Ramos (cell line): ENCODE measurements at regions not wholly inside any gene's neighbourhood (a gene's known extent, or its start where the extent isn't known, plus 50 kb on each side); places are given as distances from the start of the nearest gene placed in this dataset.

Source experiments
- in situ Hi-C: fragments of 300-500 bp; cut with MboI; formaldehyde crosslinking; loops from one replicate; pipeline ENCODE4 v1.14.3; 2022; ENCODE audit warnings: low sequenced_read_pairs; ENCODE audit not compliant: unreplicated experiment

DNA sequence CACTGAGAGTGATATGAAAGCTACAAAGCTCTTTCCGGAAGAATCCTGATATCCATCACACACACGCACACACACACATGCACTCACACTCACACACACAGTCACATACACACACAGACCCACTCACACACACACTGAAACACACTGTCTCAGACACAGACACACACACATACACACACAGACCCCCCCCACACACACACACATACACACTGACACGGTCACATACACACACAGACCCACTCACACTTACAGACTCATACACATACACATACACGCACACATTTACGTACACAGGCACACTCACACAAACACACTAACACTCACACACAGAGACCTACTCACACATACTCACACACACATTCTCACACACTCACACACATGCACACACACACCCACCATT, 58.6 kb downstream of the LIG4 start:
- in situ Hi-C loops: loop anchor here (10.0 kb wide), 1 partner anchor 942 kb away; no protein-coding TSS in a partner anchor

DNA sequence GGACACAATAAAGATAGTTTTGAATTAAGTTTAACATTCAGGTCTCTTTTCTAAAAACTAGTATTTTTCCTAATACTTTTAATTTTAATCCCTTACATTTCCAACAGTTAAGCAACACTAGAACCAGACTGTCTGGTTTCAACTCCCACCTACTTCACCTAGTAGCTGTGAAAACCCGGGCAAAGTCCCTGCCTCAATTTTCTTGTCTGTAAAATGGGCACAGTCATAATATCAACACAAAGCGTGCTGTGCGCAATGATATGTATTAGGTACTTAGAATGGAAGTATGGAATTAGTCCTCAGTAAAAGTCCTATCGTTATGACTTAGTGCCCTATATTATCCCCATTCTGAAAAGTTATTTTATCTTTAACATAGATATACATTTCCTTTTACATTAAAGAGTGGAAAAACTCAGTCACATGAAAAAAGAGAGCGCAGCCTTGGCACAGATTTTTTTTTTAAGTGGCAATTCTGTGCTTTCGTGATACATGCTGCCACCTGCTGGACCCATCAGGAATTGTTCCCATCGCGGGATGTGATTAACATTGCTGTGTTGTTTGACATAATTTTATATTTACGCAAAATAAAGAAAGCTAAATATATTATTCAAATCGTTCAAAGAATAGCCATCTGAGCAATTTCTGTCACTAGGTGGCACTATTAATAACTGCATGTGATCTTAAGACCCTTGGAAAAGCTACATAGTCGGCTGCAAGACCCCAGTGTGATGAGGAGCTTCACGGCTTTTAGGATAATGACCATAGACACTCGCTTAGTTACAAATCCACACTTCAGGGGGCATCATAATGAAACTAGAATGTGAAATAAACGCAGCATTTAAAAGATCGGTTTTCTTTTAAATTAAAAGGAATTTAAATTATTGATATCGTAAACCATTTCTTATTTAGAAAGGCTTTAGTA, 59.9 kb downstream of the LIG4 start:
- in situ Hi-C loops: loop anchor here (10.0 kb wide), 1 partner anchor 941 kb away; no protein-coding TSS in a partner anchor

DNA sequence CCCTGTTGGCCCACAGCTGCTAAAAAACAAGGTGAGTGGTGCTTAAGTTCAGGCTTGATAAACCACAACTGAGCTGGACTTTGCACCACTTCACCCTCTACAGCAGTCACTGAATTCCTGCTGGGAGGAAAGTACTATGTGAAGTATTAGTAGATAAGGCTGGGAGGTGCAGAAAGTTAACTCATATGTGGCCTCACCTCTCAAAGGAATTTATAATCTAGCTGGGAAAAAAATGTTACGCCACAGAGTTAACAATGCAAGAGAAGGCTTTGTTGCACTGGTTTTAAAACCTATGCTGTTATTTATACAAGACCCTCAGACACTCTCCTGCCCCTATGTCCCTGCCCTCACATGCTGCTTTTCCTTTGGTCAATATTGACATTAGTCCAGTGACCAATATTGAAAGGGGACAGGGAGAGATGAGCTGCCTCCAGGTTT, 60.9 kb downstream of the LIG4 start:
- in situ Hi-C loops: loop anchor here (10.0 kb wide), 1 partner anchor 940 kb away; no protein-coding TSS in a partner anchor

DNA sequence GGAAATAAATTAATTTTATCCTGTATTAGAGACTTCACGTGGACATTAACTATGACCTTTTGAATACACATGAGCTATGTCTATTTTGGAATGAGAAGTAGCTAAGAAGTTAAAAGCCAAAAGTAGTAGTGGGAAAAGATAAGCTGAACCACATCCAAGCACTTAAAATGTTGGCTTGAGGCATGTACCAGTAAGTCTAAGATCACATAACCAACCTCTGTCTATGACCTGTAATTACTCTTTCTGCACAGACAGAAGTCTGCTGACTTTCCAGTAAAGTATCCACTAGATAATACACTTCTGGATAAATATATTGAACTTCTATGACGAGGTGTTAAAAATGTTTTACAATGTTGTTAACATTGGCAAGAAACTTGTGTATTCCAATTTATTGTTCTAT, 68.7 kb downstream of the LIG4 start:
- in situ Hi-C loops: no loop called here

DNA sequence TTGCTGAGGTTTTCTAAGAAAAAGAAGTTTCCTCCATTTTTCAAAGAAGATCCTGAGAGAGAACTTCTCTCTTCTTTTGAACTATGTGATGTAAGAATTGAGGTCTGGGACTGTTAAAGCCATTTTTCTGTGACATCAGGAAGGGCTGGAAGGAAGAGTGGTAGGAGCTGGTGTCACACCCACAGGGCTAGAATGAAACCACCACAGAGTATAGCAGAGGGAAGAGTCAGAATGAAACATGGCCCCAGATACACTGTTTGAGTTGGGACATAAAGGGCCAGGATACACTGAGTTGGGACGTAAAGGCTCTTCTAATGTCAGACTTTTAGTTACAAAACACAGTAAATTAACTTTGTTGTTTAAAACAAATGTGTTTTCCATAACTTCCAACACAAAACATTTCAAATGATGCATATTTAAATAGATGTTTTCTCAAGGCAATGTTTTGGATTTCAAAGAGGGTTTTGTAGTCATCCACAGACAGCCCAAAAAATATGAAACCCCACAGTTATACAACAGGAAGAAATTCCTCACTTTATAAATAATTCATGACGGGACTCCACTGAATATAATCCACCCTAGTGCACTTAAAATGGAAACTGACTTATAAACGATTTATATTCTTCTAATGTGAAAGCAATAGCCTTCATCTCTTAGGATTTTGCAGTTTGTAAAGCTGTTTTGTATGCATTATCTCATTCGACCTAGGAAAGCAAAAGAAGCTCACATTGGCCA, 72.5 kb downstream of the LIG4 start:
- in situ Hi-C loops: no loop called here

DNA sequence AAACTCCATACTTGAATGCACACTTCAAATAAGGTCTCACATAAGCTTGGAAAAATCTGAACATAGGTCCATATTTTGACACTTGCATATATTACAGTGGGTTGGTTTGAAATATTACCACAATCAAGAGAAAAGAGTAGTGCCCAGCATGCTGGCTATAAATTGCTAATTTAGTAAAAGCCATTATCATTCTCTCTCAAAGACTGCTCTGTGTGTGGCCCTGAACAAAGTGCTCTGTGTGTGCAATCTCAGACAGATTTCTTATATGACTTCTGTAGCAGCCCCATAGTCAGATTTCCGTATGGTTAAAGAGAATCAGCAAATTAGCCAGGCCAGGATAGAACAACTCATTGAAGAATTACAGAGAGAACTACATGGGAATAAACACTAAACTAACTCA, 78.2 kb downstream of the LIG4 start:
- in situ Hi-C loops: no loop called here

DNA sequence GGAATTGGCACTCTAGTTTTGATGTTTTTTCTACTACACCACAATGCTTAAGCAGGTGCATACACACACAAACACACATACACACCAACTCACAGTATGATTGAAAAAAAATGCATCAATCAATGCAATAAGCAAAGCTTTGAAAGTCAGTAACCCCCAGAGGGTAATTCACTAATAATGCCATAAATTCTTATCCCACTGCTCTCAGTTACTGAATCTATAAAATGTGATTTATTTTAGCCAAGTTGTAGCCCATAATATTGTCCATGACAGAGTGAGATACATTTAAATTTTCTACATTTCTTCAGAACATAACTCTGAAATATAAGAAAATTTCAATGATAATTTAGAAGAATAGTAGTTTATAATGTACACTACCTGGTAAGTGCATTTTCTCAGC, 87.9 kb downstream of the LIG4 start:
- in situ Hi-C loops: no loop called here

DNA sequence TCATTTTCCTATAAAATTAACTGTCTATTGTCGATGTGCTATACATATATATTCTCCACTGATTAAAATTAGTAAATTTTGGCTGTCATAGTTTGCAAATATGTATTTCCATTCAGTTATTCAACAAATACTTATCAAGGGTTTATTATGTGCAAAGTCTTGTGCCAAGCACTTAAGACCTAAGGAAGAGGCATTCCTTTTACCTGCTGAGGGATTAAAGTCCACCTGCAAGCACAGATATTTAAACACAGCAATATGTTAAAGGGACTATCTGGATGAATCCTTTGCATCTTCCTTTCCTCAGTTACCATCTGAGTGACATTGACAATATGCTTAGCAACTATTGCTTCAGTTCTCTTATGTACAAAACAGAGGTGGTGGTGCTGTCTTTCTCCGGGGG, 89.3 kb downstream of the LIG4 start:
- in situ Hi-C loops: no loop called here

DNA sequence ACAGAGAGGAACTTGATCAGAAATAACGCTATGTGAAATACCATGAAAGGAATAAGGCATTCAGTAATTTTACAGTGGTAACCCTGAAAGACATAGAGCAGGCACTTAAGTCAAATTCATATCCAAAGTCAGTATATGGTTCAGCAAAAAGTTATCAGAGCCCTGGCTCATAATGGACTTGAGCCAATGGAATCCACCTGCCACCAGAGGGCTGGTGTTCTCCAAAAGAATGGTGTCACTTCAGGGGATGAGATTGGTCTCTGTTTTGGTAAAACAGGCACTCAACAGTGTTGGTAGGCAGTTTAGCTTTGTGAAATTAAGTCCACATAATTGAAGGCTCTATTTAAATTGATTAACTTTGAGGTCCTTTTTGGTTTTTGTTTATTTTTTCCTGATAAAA, 93.9 kb downstream of the LIG4 start:
- in situ Hi-C loops: no loop called here

DNA sequence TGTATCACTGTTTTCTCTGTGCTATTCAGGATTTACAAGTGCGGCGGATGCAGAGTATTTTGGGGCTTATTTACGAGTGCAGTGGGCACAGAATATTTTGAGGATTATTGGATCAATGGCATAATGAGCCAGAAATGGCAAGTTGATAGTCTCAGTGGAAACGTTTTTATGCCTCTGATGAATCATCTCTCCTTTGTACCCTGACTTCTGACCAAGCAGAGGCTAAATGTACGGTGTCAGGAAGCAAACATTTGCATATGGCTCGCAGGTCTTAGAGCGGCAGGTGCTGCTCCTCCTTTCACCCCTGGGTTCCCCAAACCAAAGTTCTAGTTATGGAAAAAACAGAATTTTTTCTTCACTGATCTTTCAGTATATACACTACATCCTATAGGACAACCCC, 94.5 kb downstream of the LIG4 start:
- in situ Hi-C loops: no loop called here

DNA sequence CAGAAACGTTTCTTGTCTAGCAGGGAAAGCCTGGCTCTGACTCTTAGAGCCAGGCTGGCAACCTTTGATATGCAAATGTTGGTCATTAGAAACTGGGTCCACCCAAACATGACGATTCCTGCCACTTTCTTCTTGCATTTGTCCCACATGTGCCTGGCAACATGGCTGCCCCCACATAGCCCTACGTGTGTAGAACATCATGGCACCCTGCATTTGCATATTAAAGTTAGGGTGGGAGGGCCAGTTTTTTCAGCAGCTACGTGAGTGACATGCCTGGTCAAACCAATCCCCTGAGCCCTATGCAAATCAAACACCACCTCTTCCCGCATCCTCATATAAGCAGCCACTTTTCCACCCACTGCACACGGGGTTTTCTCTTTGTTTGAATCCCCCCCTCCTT, 95.0 kb downstream of the LIG4 start:
- in situ Hi-C loops: no loop called here

DNA sequence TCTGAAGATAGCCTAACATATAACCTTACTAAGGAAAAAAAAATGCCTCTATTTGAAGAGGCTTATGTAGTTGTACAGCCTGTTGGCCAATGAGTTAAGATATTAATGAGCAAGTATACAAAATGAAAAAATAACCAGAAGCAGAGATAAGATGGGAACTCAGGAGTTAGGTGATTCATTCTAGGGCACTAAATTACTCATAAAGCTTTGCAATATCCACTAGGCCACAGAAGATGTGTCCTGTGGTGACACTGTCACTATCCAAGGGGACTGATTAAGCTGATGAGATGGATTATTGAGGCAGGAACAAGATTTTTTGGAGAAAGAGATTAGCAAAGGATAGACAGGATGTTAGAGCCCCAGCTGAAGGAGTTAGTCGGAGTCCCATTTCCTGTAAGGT, 99.6 kb downstream of the LIG4 start:
- in situ Hi-C loops: no loop called here

DNA sequence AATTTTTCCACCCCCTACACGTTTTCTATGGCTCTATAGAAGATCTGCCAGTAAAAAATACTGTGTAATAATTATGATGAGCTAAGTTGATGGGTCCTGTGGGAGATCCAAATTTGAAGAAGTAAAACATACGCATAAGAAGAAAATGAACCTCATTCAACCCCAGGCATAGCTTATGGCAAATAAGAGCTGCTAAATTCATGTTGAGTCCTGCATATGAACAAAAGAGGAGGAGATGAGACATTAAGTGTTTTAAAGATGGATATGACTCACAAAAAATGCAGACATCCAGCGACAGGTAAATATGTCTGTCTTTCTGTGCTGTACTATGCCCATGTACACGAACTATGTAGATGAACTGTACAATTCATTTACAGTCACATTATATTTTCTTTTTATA, 101.9 kb downstream of the LIG4 start:
- in situ Hi-C loops: no loop called here

DNA sequence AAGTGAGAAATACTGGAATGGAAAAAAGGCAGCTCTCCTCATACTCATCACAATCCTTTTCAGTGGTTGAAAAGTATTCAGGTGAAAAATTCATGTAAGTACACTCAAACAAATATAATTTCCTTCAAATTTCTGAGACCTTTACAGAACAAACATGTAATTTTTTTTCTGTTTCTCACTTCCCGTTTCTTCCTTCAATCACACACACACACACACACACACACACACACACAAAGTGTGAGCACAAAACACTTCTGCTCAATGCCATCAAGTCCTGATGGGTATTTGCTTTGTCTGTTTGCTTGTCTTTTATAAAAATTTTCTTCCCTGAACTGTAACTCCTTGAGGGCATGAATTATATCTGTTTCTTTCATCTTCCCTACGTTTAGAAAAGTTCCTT, 110.6 kb downstream of the LIG4 start:
- in situ Hi-C loops: no loop called here

DNA sequence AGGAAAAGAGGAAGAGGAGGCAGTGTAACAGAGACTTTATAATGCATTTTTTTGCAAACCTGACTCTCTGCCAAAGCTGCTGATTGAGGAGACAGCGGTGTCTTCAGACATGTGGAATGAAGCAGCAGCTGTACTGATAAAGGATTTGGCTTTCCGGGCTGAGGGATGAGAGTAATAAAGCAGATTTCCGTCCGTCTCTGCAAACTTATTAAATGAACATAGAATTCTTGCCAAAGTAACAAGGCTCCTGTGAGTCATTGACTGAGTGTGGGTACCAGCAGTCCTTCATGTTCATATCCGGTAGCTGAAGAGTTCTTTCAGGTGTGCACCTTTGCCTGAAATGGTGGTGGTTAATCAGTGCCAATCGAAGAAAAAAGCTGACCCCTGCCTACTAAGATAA, 112.6 kb downstream of the LIG4 start:
- in situ Hi-C loops: no loop called here

DNA sequence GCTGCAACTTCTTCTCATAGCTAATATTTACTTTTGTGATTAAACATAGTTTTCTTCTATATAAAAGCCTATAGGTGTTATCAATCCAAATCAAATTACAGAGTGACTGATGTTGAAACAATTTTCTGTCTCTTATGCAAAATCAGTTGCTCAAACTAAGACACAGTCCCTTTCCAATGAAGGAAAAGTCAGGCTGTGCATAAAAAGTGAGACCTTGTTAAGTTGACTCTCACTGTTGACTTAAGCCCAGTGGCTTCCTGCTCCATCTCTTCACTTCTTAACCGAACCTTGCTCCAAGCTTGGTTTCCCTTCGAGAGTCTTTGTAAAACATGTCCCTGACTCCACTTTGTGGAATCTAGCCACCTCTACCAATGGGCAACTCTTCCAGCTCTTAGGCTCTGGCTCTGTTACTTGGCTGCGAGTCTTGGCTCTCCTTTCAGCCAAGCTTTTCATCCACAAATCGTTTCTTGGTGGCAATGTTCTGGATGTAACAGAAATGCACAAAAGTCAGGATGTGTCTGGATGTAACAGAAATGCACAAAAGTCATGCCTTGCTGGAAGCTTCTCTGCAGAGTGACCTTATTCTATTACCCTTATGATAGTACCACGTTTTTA, 118.9 kb downstream of the LIG4 start:
- in situ Hi-C loops: no loop called here

DNA sequence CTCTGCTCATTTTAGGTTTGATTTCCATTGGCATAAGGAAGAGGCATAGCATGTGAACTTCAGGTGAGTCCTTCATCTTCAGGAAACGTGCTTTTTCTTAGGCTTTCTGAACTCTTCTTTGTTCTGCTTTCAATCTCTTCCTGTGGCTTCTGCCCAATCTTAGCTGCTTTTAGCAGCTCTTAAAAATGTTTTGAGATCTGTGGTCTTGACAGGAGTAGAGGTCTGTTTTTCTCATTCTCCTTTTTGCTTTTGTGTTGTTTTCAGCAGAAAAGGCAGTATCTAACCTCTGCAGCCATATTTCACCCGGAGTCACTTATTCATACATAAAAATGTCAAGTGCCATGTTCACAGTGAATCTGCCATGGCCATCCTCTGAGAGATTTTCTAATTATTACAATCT, 120.3 kb downstream of the LIG4 start:
- in situ Hi-C loops: no loop called here

DNA sequence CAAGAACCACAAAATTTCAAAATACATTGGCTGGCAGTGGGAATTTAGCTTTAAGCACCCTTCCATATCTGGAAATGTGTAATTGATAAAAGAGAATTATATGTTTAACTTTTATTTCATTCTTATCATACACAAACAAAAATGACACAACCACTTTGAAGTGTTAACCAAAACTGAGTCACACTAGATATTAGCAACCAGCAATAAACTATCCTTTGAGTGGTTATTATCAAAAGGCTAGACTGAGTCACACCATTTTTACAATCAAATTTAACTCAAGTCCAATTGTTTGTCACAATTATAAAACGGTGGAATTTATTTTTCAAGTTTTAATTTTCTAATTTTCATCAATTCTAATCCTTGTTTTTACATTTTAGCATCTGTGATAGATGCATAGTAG, 121.7 kb downstream of the LIG4 start:
- in situ Hi-C loops: no loop called here

DNA sequence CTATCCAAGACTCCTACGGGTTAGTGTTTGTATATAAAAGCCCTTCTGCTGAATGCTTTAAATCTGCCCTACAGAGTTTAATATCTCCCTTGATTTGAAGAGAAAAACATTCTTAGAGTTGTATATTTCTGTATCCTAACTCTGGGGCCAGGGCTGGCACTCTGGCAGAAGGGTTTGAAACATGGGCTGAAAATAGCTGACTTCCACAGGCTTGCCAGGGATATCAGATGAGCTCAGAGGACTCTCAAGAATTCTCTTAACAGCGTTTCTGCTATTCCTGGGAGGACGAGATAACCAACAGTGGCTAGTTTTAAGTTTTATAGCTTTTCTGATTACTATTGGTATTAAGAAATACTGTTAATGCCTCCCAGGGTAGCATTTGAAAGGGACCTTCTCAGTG, 127.5 kb downstream of the LIG4 start:
- in situ Hi-C loops: no loop called here

DNA sequence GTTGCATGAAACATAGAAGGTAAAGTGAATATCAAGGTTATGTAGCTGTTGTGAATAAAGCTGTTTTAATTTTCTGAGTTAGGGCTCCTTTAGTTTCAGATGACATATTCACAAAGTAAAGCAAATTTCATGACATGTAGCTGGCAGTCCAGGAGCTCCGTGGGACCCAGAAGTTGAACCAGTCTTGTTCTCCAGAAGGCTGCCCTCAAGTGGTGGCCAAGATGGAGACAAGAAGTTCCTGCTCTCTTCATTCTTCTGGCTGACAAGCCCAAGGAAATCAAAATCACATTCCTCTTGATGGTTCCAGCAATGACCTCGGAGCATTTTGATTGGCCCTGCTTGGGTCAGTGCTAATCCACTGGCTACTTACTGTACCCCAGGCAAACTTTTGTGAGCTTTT, 128.7 kb downstream of the LIG4 start:
- in situ Hi-C loops: no loop called here

DNA sequence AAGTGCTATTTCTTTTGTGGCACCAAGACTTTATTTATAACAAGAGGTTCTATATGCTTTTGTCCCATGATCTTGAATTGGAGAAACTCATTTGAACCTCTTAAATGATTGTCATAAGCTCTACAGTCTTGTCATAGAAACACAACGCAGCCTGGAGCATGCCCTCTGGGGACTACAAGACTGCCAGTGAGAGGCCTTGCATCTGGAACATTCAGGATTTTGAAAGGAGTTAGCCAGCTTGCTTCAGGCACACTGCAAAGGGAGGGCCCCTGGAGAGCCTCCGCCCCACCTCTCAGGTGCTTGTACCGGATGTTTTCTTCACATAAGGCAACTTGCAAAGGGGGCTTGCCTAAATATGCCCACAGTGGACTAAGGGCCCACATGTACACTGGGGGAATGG, 130.5 kb downstream of the LIG4 start:
- in situ Hi-C loops: no loop called here
